Spleen (tissue), 11 donors: ENCODE measurements at regions not wholly inside any gene's neighbourhood (a gene's known extent, or its start where the extent isn't known, plus 50 kb on each side); places are given as distances from the start of the nearest gene placed in this dataset.

Experiments
- DNase-seq: peaks from one replicate; pipeline ENCODE4 v3.0.0-alpha.2; 2020
- H3K27ac ChIP-seq, 8 donors: fragments of 200-600 bp; sonication (generic) in 7 of 8; 1 replicate in 4 of 8; 2 replicates in 4 of 8; pipeline versions ENCODE4 v1.5.0 to v1.8.0; 2016 to 2021; ENCODE audit warnings: inconsistent platforms in 4 of 8, mild to moderate bottlenecking in 4 of 8, moderate library complexity in 1 of 8
- H3K27me3 ChIP-seq, 7 donors: fragments of 200-600 bp; sonication (generic) in 6 of 7; replicated peaks in 1 of 7; 1 replicate in 4 of 7; 2 replicates in 3 of 7; pipeline versions ENCODE4 v1.5.0 to v1.8.0; 2016 to 2021; ENCODE audit warnings: inconsistent platforms in 3 of 7, mild to moderate bottlenecking in 1 of 7
- H3K36me3 ChIP-seq, 6 donors: fragments of 200-600 bp; sonication (generic) in 5 of 6; 1 replicate in 4 of 6; 2 replicates in 2 of 6; pipeline versions ENCODE4 v1.5.0 to v1.8.0; 2016 to 2021; ENCODE audit warnings: inconsistent platforms in 2 of 6
- H3K4me1 ChIP-seq, 6 donors: fragments of 200-600 bp; sonication (generic) in 5 of 6; 1 replicate in 3 of 6; 2 replicates in 3 of 6; pipeline versions ENCODE4 v1.5.0 to v1.8.0; 2016 to 2021; ENCODE audit warnings: inconsistent platforms in 3 of 6
- H3K4me3 ChIP-seq, 8 donors: fragments of 200-600 bp; sonication (generic) in 7 of 8; 1 replicate in 4 of 8; 2 replicates in 4 of 8; pipeline versions ENCODE4 v1.5.0 to v1.8.0; 2016 to 2021; ENCODE audit warnings: inconsistent platforms in 4 of 8, mild to moderate bottlenecking in 4 of 8, moderate library complexity in 2 of 8
- H3K9me3 ChIP-seq, 8 donors: fragments of 200-600 bp; sonication (generic) in 7 of 8; 1 replicate in 4 of 8; 2 replicates in 4 of 8; pipeline versions ENCODE4 v1.5.0 to v1.8.0; 2016 to 2021; ENCODE audit warnings: inconsistent platforms in 4 of 8
- POLR2A ChIP-seq, 3 donors: fragments of 450-650 bp; IDR thresholded peaks; one replicate each; pipeline ENCODE4 v1.5.1; 2017; ENCODE audit warnings: antibody characterized with exemption in 3 of 3, mild to moderate bottlenecking in 1 of 3
- POLR2AphosphoS5 ChIP-seq, 3 donors: sonication (generic); formaldehyde crosslinking; IDR thresholded peaks; one replicate each; pipeline ENCODE4 v1.5.1; 2017; ENCODE audit warnings: antibody characterized with exemption in 3 of 3
- WGBS, 5 donors: extraction: QIAGEN DNeasy Blood & Tissue Kit in 3 of 5; methylation state at CpG; one replicate each; pipeline versions ENCODE4 v1.1.5 to v1.1.7; 2013 to 2018; 5-methylcytosine and 5-hydroxymethylcytosine counted together
- intact Hi-C: fragments of 100-400 bp; cut with DNase I; formaldehyde crosslinking; loops from one replicate; pipeline ENCODE4 v1.15.0; 2023; ENCODE audit warnings: low total_unique reads
- TF ChIP-seq, protein P1 (sequence below), 11 experiments: fragments of 200-600 bp in 7 of 11; fragments of 450-650 bp in 4 of 11; sonication (generic) in 4 of 11; IDR thresholded peaks in 8 of 11; conservative IDR thresholded peaks in 3 of 11; 1 replicate in 7 of 11; 2 replicates in 4 of 11; pipeline versions ENCODE4 v1.4.0 to v1.8.0; 2016 to 2021; ENCODE audit warnings: antibody characterized with exemption in 11 of 11, inconsistent platforms in 4 of 11, mild to moderate bottlenecking in 1 of 11
- donor health status: healthy with polysubstance abuse.
- donor health status: DM: no; HTN: no; CAD: no; lungs with moderate emphysema.
- donor health status: DM: no; HTN: no; CAD: no.
- donor health status: Bipolar disorder and iron deficiency.
- donor health status: healthy.
- donor health status: DM: no; HTN: no; CAD: no.
- donor health status: DM: yes; HTN: yes; CAD: no.

DNA sequence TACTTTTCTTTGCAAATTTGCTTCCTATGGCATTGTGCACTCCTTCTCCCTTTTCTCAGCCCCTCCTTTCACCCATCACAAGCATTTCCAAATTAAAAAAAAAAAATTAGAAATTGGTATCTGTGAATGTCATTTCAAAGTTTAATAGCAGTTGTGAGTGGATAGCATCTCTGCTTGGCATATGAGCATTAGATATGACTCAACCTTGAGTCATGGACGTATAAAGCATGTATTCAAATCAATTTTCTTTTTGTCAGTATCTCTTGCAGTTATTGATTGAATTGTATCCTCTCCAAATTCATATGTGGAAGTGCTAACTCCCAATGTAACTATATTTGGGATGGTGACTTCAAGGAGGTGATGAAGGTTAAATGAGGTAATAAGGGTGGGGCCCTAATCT, 60.1 kb upstream of the MAP3K7 start:
- TF ChIP-seq POLR2AphosphoS5 (IDR thresholded peaks at IDR 0.05) = no peak
- TF ChIP-seq, protein P1, sequence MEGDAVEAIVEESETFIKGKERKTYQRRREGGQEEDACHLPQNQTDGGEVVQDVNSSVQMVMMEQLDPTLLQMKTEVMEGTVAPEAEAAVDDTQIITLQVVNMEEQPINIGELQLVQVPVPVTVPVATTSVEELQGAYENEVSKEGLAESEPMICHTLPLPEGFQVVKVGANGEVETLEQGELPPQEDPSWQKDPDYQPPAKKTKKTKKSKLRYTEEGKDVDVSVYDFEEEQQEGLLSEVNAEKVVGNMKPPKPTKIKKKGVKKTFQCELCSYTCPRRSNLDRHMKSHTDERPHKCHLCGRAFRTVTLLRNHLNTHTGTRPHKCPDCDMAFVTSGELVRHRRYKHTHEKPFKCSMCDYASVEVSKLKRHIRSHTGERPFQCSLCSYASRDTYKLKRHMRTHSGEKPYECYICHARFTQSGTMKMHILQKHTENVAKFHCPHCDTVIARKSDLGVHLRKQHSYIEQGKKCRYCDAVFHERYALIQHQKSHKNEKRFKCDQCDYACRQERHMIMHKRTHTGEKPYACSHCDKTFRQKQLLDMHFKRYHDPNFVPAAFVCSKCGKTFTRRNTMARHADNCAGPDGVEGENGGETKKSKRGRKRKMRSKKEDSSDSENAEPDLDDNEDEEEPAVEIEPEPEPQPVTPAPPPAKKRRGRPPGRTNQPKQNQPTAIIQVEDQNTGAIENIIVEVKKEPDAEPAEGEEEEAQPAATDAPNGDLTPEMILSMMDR (IDR thresholded peaks at IDR 0.05 in 8 of 11, conservative IDR thresholded peaks at IDR 0.05 in 3 of 11) = no peak
- TF ChIP-seq POLR2A (IDR thresholded peaks at IDR 0.05) = no peak
- Histone ChIP-seq H3K4me1 (no peaks in the 10 kb centered on the region), H3K4me3 (no peak overlapping the region), H3K9me3 (no peaks in the 10 kb centered on the region), H3K27me3 (no peaks in the 10 kb centered on the region), H3K27ac (no peak overlapping the region), H3K36me3 (no peaks in the 10 kb centered on the region)
- no peak for DNase-seq
- intact Hi-C loops = no loop called here
- 64 to 74% (median 66%) methylated on average over 1 of the region's 1 CpG for WGBS, 5 donors

DNA sequence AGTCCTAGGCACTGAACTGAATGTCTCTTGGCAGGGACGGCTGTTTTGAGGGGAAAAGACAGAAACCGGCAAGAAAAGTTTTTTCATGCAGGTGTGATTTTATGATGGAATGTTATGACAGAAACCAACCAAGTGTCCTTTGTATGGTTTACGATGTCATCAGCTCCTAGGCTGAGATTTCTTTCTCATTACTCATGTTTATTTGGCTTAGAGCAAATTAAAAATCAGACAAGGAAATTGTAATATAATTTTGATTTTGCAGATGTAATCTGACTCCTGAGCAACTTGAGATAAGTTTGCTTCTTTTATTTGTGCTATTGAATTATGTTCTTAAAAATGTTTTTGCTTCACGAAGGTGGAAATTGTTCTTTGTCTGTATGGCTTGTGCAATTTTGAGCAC, 58.8 kb upstream of the MAP3K7 start:
- no peak for DNase-seq
- Histone ChIP-seq H3K4me1 (no peaks in the 10 kb centered on the region), H3K27me3 (no peaks in the 10 kb centered on the region), H3K27ac (no peak overlapping the region), H3K4me3 (no peak overlapping the region), H3K9me3 (no peaks in the 10 kb centered on the region), H3K36me3 (no peaks in the 10 kb centered on the region)
- 79 to 93% (median 85%) methylated on average over 4 of the region's 4 CpGs for WGBS, 5 donors
- intact Hi-C loops = no loop called here
- no peak for TF ChIP-seq POLR2AphosphoS5 (IDR thresholded peaks at IDR 0.05)
- TF ChIP-seq, protein P1 (IDR thresholded peaks at IDR 0.05 in 8 of 11, conservative IDR thresholded peaks at IDR 0.05 in 3 of 11) = no peak
- TF ChIP-seq POLR2A (IDR thresholded peaks at IDR 0.05) = no peak

DNA sequence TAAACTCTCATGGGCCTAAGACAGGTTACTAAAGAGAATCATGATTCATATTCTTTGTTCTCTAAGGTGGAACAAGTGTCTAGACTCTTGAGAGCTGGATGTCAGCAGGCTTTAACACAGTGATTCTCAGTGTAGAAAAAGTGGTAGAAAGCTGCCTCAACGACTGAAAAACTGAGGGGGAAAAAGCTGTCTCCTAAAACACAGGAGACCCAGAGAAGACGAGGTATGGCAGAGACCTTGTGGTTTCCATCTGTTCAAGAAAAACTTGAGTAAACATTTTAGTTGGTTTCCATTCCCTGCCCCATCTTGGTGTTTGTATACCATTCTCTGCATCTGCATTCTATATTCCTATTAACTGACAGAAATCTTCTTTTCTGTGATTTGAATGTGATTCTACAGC, 57.6 kb upstream of the MAP3K7 start:
- intact Hi-C loops = no loop called here
- TF ChIP-seq, protein P1 (IDR thresholded peaks at IDR 0.05 in 8 of 11, conservative IDR thresholded peaks at IDR 0.05 in 3 of 11) = no peak
- TF ChIP-seq POLR2A (IDR thresholded peaks at IDR 0.05) (no peak), POLR2AphosphoS5 (IDR thresholded peaks at IDR 0.05) (no peak)
- Histone ChIP-seq H3K9me3 (no peaks in the 10 kb centered on the region), H3K27ac (no peak overlapping the region), H3K4me3 (no peak overlapping the region), H3K4me1 (no peaks in the 10 kb centered on the region), H3K36me3 (no peaks in the 10 kb centered on the region), H3K27me3 (no peaks in the 10 kb centered on the region)
- 49 to 67% (median 63%) methylated on average over 2 of the region's 2 CpGs for WGBS, 5 donors
- no peak for DNase-seq

DNA sequence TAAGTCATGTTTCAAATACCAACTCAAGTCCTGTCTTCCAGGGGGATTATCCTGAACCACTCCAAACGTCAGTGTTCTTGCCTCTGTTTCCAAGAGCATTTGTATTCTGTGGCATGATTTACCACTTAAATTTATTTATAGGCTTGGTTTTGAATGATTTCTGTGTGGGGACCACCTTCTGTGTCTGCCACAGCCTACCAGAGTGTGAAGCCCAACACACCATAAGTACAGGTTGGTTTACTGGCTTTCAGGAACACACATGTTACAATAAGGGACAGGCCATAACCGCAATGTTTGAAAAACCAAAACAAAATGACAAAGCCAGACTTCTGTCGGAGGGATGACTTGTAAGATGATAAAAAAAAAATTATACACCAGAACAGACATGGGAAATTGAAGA, 56.5 kb upstream of the MAP3K7 start:
- 40 to 58% (median 46%) methylated on average over 3 of the region's 3 CpGs for WGBS, 5 donors
- DNase-seq = no peak

DNA sequence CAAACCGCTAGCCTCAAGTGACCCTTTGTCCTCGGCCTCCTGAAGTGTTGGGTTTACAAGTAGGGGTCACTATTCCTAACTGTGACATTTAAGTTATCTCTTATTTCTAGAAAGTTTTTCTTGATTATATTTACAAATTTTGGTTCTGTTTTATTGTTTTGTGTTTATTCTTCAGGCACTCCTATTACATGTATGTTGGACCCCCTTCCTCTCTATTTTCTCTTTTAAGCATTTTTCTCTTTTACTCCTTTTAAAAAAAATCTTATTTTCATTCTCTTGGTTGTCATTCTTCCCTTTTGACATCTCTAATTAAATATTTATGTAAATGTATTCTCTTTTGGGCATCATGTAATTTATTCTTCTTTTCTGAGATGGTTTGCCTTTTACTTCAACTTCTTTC, 50.4 kb upstream of the MAP3K7 start:
- DNase-seq = no peak
- H3K36me3 ChIP-seq = no peaks in the 10 kb centered on the region
- intact Hi-C loops = no loop called here
- H3K9me3 ChIP-seq = peaks cover 0 to 30% (median 21%) of the 10 kb centered on the region in 8 donors
- 76 to 98% (median 95%) methylated on average over 2 of the region's 2 CpGs for WGBS, 5 donors
- H3K4me3 ChIP-seq = no peak overlapping the region
- H3K27ac ChIP-seq = no peak overlapping the region
- H3K27me3 ChIP-seq = no peaks in the 10 kb centered on the region
- H3K4me1 ChIP-seq = no peaks in the 10 kb centered on the region
- TF ChIP-seq POLR2AphosphoS5 (IDR thresholded peaks at IDR 0.05) = no peak
- TF ChIP-seq, protein P1 (IDR thresholded peaks at IDR 0.05 in 8 of 11, conservative IDR thresholded peaks at IDR 0.05 in 3 of 11) = no peak
- no peak for TF ChIP-seq POLR2A (IDR thresholded peaks at IDR 0.05)

More for the DNA sequence above, 56.5 kb upstream of the MAP3K7 start:
- intact Hi-C loops = no loop called here
- no peaks in the 10 kb centered on the region for H3K27me3 ChIP-seq
- H3K9me3 ChIP-seq = peaks cover 0 to 7% (median 2%) of the 10 kb centered on the region in 8 donors
- no peaks in the 10 kb centered on the region for H3K4me1 ChIP-seq
- H3K27ac ChIP-seq = no peak overlapping the region
- TF ChIP-seq POLR2AphosphoS5 (IDR thresholded peaks at IDR 0.05) = no peak
- TF ChIP-seq POLR2A (IDR thresholded peaks at IDR 0.05) = no peak
- no peaks in the 10 kb centered on the region for H3K36me3 ChIP-seq
- H3K4me3 ChIP-seq = no peak overlapping the region
